ENCODE measurements at regions not wholly inside any gene's neighbourhood (a gene's known extent, or its start where the extent isn't known, plus 50 kb on each side); places are given as distances from the start of the nearest gene placed in this dataset.

DNA sequence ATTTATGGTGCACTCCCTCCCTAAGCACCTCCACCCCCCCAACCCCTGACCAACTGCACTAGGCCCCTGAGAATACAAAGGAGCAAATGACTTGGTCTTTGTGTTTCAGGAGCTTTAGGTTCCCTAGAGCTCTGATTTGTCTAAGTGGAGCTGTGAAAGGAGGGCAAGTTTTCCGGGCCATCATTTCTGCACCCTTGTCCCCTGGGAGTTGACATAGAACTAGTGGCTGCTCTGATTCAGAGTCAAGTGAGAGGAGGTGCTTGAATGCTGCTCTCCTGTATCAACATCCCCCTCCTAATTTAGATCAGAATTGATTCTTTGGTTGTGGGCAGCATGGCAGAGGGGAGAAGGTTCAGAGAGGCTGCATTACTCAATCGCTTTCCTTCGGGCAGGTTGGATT, 391.6 kb downstream of the KCNRG start:
- Histone ChIP-seq H3K4me3 (ENCODE audit: low read length) (no peak overlapping the region), H3K27me3 (ENCODE audit: control insufficient read depth, insufficient read depth, low read length) (no peaks in the 10 kb centered on the region), H3K36me3 (ENCODE audit: control insufficient read depth, insufficient read depth, low read length) (no peaks in the 10 kb centered on the region), H3K27ac (ENCODE audit: low read length) (no peak overlapping the region), H3K4me1 (ENCODE audit: control insufficient read depth, insufficient read depth, low read length) (no peaks in the 10 kb centered on the region), H3K9me3 (ENCODE audit: control insufficient read depth, insufficient read depth, low read length) (no peaks in the 10 kb centered on the region)
- Mint-ChIP-seq H3K27me3 (ENCODE audit: low read depth in 2 of 2) (peaks cover 0 to 7% of the 10 kb centered on the region in 2 donors), H3K9me3 (no peaks in the 10 kb centered on the region), H3K4me3 (no peak overlapping the region), H3K4me1 (no peaks in the 10 kb centered on the region), H3K27ac (no peak overlapping the region), H3K36me3 (no peaks in the 10 kb centered on the region)
- DNase-seq: no peak
- no peak for ATAC-seq
- WGBS (ENCODE audit: insufficient coverage): 93% methylated on average over 3 of the region's 3 CpGs
- TF ChIP-seq, protein P1, sequence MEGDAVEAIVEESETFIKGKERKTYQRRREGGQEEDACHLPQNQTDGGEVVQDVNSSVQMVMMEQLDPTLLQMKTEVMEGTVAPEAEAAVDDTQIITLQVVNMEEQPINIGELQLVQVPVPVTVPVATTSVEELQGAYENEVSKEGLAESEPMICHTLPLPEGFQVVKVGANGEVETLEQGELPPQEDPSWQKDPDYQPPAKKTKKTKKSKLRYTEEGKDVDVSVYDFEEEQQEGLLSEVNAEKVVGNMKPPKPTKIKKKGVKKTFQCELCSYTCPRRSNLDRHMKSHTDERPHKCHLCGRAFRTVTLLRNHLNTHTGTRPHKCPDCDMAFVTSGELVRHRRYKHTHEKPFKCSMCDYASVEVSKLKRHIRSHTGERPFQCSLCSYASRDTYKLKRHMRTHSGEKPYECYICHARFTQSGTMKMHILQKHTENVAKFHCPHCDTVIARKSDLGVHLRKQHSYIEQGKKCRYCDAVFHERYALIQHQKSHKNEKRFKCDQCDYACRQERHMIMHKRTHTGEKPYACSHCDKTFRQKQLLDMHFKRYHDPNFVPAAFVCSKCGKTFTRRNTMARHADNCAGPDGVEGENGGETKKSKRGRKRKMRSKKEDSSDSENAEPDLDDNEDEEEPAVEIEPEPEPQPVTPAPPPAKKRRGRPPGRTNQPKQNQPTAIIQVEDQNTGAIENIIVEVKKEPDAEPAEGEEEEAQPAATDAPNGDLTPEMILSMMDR (IDR thresholded peaks at IDR 0.05): no peak
- intact Hi-C loops (cut with micrococcal nuclease): no loop called here

DNA sequence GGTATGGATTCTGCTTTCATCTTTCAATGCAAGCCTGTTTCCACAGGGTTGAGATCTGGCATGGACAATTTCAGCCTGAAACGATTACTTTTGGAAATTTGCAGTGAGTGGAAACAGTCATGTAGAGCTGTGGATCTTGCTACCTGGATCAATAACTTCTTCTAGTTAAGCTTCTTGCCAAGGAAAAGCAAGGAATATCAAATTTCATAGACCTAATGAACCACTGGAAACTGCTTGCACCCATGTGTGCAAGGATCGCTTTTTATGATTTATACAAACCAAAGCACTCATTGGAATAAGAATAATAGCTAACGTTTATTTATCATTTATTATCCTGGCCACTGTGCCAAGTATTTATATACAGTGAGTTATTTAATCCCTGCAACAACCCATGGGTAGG, 392.8 kb downstream of the KCNRG start:
- H3K27ac Mint-ChIP-seq: no peak overlapping the region
- no peaks in the 10 kb centered on the region for H3K4me1 ChIP-seq (ENCODE audit: control insufficient read depth, insufficient read depth, low read length)
- TF ChIP-seq, protein P1 (IDR thresholded peaks at IDR 0.05): no peak
- ATAC-seq: no peak
- H3K27me3 Mint-ChIP-seq (ENCODE audit: low read depth in 2 of 2): peaks cover 2 to 7% of the 10 kb centered on the region in 2 donors
- 100% methylated on average over 2 of the region's 3 CpGs for WGBS (ENCODE audit: insufficient coverage)
- H3K4me3 Mint-ChIP-seq: no peak overlapping the region
- H3K9me3 ChIP-seq (ENCODE audit: control insufficient read depth, insufficient read depth, low read length): no peaks in the 10 kb centered on the region
- no peaks in the 10 kb centered on the region for H3K36me3 Mint-ChIP-seq
- H3K4me3 ChIP-seq (ENCODE audit: low read length): no peak overlapping the region
- H3K27ac ChIP-seq (ENCODE audit: low read length): no peak overlapping the region
- no peaks in the 10 kb centered on the region for H3K36me3 ChIP-seq (ENCODE audit: control insufficient read depth, insufficient read depth, low read length)
- no peaks in the 10 kb centered on the region for H3K27me3 ChIP-seq (ENCODE audit: control insufficient read depth, insufficient read depth, low read length)
- no peaks in the 10 kb centered on the region for H3K4me1 Mint-ChIP-seq
- no peaks in the 10 kb centered on the region for H3K9me3 Mint-ChIP-seq
- no peak for DNase-seq
- intact Hi-C loops (cut with micrococcal nuclease): no loop called here

DNA sequence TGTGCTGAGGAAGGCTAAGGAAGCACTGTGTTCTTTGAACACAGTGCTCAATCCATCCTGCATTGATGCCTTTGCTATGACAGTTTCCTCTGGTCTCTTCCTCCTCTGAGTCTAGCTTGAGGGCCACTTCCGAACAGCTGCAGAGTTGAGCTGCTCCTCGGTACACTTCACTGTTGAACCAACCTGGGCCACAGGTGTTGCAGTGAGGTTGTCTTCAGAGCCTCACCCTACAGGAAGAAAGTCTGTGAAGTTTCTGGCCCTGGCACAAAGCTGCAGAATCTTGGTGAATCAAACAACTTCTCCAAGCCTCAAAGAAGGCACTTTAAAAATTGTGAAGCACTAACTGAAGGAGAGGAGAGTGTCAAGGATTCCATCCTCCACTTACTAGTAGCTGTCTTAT, 394.0 kb downstream of the KCNRG start:
- Mint-ChIP-seq H3K9me3 (no peaks in the 10 kb centered on the region), H3K4me3 (no peak overlapping the region), H3K36me3 (no peaks in the 10 kb centered on the region), H3K27ac (no peak overlapping the region), H3K4me1 (no peaks in the 10 kb centered on the region), H3K27me3 (ENCODE audit: low read depth in 2 of 2) (peaks cover 8 to 9% of the 10 kb centered on the region in 2 donors)
- Histone ChIP-seq H3K4me1 (ENCODE audit: control insufficient read depth, insufficient read depth, low read length) (no peaks in the 10 kb centered on the region), H3K27ac (ENCODE audit: low read length) (no peak overlapping the region), H3K9me3 (ENCODE audit: control insufficient read depth, insufficient read depth, low read length) (no peaks in the 10 kb centered on the region), H3K27me3 (ENCODE audit: control insufficient read depth, insufficient read depth, low read length) (no peaks in the 10 kb centered on the region), H3K4me3 (ENCODE audit: low read length) (no peak overlapping the region), H3K36me3 (ENCODE audit: control insufficient read depth, insufficient read depth, low read length) (no peaks in the 10 kb centered on the region)
- 93% methylated on average over 2 of the region's 2 CpGs for WGBS (ENCODE audit: insufficient coverage)
- DNase-seq (no peak), ATAC-seq (no peak)
- TF ChIP-seq, protein P1 (IDR thresholded peaks at IDR 0.05): no peak
- intact Hi-C loops (cut with micrococcal nuclease): no loop called here

DNA sequence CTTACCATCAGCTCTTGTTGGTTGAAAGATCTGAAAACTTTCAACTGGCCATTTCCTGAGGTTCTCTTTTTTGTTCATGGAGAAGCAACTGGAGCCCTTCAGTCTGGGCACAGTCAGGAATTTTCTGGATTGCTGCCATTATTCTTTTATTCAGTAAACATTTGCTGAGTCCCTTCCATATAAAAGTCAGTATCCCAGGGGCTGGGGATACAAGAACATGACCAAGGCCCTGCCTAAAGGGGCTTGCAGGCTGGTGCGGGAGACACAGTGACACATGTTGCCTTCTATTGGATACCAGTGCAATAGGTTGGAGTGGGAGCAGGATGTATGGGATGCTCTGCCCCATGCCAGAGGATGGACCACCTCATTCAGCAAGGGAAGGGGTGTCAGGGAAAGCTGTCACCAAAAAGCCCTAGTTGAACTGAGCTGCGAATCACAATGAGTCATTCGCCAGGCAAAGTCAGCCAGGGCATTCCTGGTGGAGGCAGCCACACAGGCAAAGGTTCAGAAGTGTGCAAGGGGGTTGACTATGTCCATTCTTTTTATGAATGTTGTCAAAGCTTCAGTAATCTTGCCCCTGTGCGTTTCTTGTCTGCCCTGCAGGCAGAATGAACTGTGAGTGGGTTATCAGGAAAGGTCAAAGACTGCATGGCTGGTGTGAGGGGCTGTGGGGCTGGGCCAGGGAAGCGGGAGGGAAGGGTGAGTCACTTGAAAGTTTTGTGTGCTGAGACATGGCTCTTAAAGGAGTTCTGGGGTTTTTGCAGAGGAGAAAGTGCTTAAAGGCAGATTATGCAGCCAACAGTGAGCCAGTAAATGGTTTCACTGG, 395.9 kb downstream of the KCNRG start:
- no peak for ATAC-seq
- H3K27ac Mint-ChIP-seq: no peak overlapping the region
- H3K4me3 Mint-ChIP-seq: no peak overlapping the region

More for the DNA sequence above, 395.9 kb downstream of the KCNRG start:
- Histone ChIP-seq H3K9me3 (ENCODE audit: control insufficient read depth, insufficient read depth, low read length) (no peaks in the 10 kb centered on the region), H3K4me3 (ENCODE audit: low read length) (no peak overlapping the region), H3K36me3 (ENCODE audit: control insufficient read depth, insufficient read depth, low read length) (no peaks in the 10 kb centered on the region), H3K4me1 (ENCODE audit: control insufficient read depth, insufficient read depth, low read length) (no peaks in the 10 kb centered on the region), H3K27me3 (ENCODE audit: control insufficient read depth, insufficient read depth, low read length) (no peaks in the 10 kb centered on the region), H3K27ac (ENCODE audit: low read length) (no peak overlapping the region)
- H3K36me3 Mint-ChIP-seq: no peaks in the 10 kb centered on the region
- DNase-seq: no peak
- H3K9me3 Mint-ChIP-seq: no peaks in the 10 kb centered on the region
- H3K27me3 Mint-ChIP-seq (ENCODE audit: low read depth in 2 of 2): peaks cover 7 to 8% of the 10 kb centered on the region in 2 donors
- intact Hi-C loops (cut with micrococcal nuclease): no loop called here
- WGBS (ENCODE audit: insufficient coverage): 90% methylated on average over 5 of the region's 5 CpGs
- no peaks in the 10 kb centered on the region for H3K4me1 Mint-ChIP-seq
- TF ChIP-seq, protein P1 (IDR thresholded peaks at IDR 0.05): no peak
